ENCODE measurements at regions not wholly inside any gene's neighbourhood (a gene's known extent, or its start where the extent isn't known, plus 50 kb on each side); places are given as distances from the start of the nearest gene placed in this dataset.

- no peaks in the 10 kb centered on the region for H3K36me3 Mint-ChIP-seq
- peaks cover 0 to 4% (median 1%) of the 10 kb centered on the region in 3 donors for H3K9me3 Mint-ChIP-seq
- H3K27me3 Mint-ChIP-seq: peaks cover 2% of the 10 kb centered on the region
- H3K4me3 Mint-ChIP-seq: no peak overlapping the region
- no peaks in the 10 kb centered on the region for H3K4me1 Mint-ChIP-seq
- no peak overlapping the region for H3K27ac Mint-ChIP-seq
Observed at GRCh38 chr10:130453036-130453720, 317.0 kb downstream of the GLRX3 start.

GRCh38 chr10:130453721-130454542 lies 317.7 kb downstream of the GLRX3 start:
- H3K36me3 Mint-ChIP-seq: no peaks in the 10 kb centered on the region
- H3K27me3 Mint-ChIP-seq: peaks cover 2% of the 10 kb centered on the region
- H3K4me3 Mint-ChIP-seq: no peak overlapping the region
- no peaks in the 10 kb centered on the region for H3K4me1 Mint-ChIP-seq
- no peak overlapping the region for H3K27ac Mint-ChIP-seq
- H3K9me3 Mint-ChIP-seq: peaks cover 0 to 4% (median 1%) of the 10 kb centered on the region in 3 donors

GRCh38 chr10:130454543-130455000 lies 318.4 kb downstream of the GLRX3 start:
- no peak overlapping the region for H3K4me3 Mint-ChIP-seq
- no peaks in the 10 kb centered on the region for H3K4me1 Mint-ChIP-seq
- peaks cover 2% of the 10 kb centered on the region for H3K27me3 Mint-ChIP-seq
- no peak overlapping the region for H3K27ac Mint-ChIP-seq
- peaks cover 0 to 4% (median 0%) of the 10 kb centered on the region in 3 donors for H3K9me3 Mint-ChIP-seq
- no peaks in the 10 kb centered on the region for H3K36me3 Mint-ChIP-seq

- no peaks in the 10 kb centered on the region for H3K4me1 Mint-ChIP-seq
- H3K27ac Mint-ChIP-seq: no peak overlapping the region
- H3K4me3 Mint-ChIP-seq: no peak overlapping the region
- H3K36me3 Mint-ChIP-seq: no peaks in the 10 kb centered on the region
- peaks cover 2% of the 10 kb centered on the region for H3K27me3 Mint-ChIP-seq
- peaks cover 0 to 4% (median 0%) of the 10 kb centered on the region in 3 donors for H3K9me3 Mint-ChIP-seq
Observed at GRCh38 chr10:130455111-130455695, 319.0 kb downstream of the GLRX3 start.

- H3K27ac Mint-ChIP-seq: no peak overlapping the region
- no peaks in the 10 kb centered on the region for H3K36me3 Mint-ChIP-seq
- no peaks in the 10 kb centered on the region for H3K4me1 Mint-ChIP-seq
- H3K4me3 Mint-ChIP-seq: no peak overlapping the region
- peaks cover 2% of the 10 kb centered on the region for H3K27me3 Mint-ChIP-seq
- H3K9me3 Mint-ChIP-seq: peaks cover 0 to 4% (median 0%) of the 10 kb centered on the region in 3 donors
Observed at GRCh38 chr10:130455791-130456190, 319.6 kb downstream of the GLRX3 start.

GRCh38 chr10:130456616-130457015 lies 320.4 kb downstream of the GLRX3 start:
- Mint-ChIP-seq H3K9me3 (peaks cover 0 to 5% (median 3%) of the 10 kb centered on the region in 3 donors), H3K4me3 (no peak overlapping the region), H3K36me3 (no peaks in the 10 kb centered on the region), H3K27me3 (peaks cover 2% of the 10 kb centered on the region), H3K4me1 (no peaks in the 10 kb centered on the region), H3K27ac (no peak overlapping the region)

GRCh38 chr10:130458509-130458908 lies 322.3 kb downstream of the GLRX3 start:
- H3K27ac Mint-ChIP-seq: no peak overlapping the region
- H3K4me1 Mint-ChIP-seq: no peaks in the 10 kb centered on the region
- H3K36me3 Mint-ChIP-seq: no peaks in the 10 kb centered on the region
- H3K4me3 Mint-ChIP-seq: no peak overlapping the region
- peaks cover 0 to 6% (median 3%) of the 10 kb centered on the region in 3 donors for H3K9me3 Mint-ChIP-seq
- peaks cover 2% of the 10 kb centered on the region for H3K27me3 Mint-ChIP-seq

- H3K4me1 Mint-ChIP-seq: no peaks in the 10 kb centered on the region
- peaks cover 2% of the 10 kb centered on the region for H3K27me3 Mint-ChIP-seq
- H3K27ac Mint-ChIP-seq: no peak overlapping the region
- no peak overlapping the region for H3K4me3 Mint-ChIP-seq
- peaks cover 3 to 6% (median 3%) of the 10 kb centered on the region in 3 donors for H3K9me3 Mint-ChIP-seq
- no peaks in the 10 kb centered on the region for H3K36me3 Mint-ChIP-seq
Observed at GRCh38 chr10:130459011-130459410, 322.8 kb downstream of the GLRX3 start.

GRCh38 chr10:130459851-130460490 lies 323.8 kb downstream of the GLRX3 start:
- no peak overlapping the region for H3K27ac Mint-ChIP-seq
- no peaks in the 10 kb centered on the region for H3K27me3 Mint-ChIP-seq
- H3K4me3 Mint-ChIP-seq: no peak overlapping the region
- H3K4me1 Mint-ChIP-seq: no peaks in the 10 kb centered on the region
- no peaks in the 10 kb centered on the region for H3K36me3 Mint-ChIP-seq
- peaks cover 3 to 7% (median 3%) of the 10 kb centered on the region in 3 donors for H3K9me3 Mint-ChIP-seq

- H3K36me3 Mint-ChIP-seq: no peaks in the 10 kb centered on the region
- no peaks in the 10 kb centered on the region for H3K27me3 Mint-ChIP-seq
- no peak overlapping the region for H3K27ac Mint-ChIP-seq
- no peaks in the 10 kb centered on the region for H3K4me1 Mint-ChIP-seq
- H3K9me3 Mint-ChIP-seq: peaks cover 3 to 10% (median 3%) of the 10 kb centered on the region in 3 donors
- H3K4me3 Mint-ChIP-seq: no peak overlapping the region
Observed at GRCh38 chr10:130461631-130462030, 325.4 kb downstream of the GLRX3 start.

GRCh38 chr10:130463104-130463875 lies 327.1 kb downstream of the GLRX3 start:
- peaks cover 5% of the 10 kb centered on the region for H3K36me3 Mint-ChIP-seq
- H3K27ac Mint-ChIP-seq: no peak overlapping the region
- H3K9me3 Mint-ChIP-seq: peaks cover 7 to 18% (median 15%) of the 10 kb centered on the region in 3 donors
- no peak overlapping the region for H3K4me3 Mint-ChIP-seq
- no peaks in the 10 kb centered on the region for H3K27me3 Mint-ChIP-seq
- no peaks in the 10 kb centered on the region for H3K4me1 Mint-ChIP-seq

GRCh38 chr10:130463876-130464364 lies 327.7 kb downstream of the GLRX3 start:
- H3K36me3 Mint-ChIP-seq: peaks cover 5% of the 10 kb centered on the region
- H3K27ac Mint-ChIP-seq: no peak overlapping the region
- no peaks in the 10 kb centered on the region for H3K4me1 Mint-ChIP-seq
- peaks cover 9 to 22% (median 18%) of the 10 kb centered on the region in 3 donors for H3K9me3 Mint-ChIP-seq
- peak overlapping the region in 1 of 4 donors; percentile 43 for H3K4me3 Mint-ChIP-seq
- H3K27me3 Mint-ChIP-seq: no peaks in the 10 kb centered on the region

- Mint-ChIP-seq H3K27ac (no peak overlapping the region), H3K9me3 (peaks cover 12 to 26% (median 23%) of the 10 kb centered on the region in 3 donors), H3K36me3 (peaks cover 5% of the 10 kb centered on the region), H3K4me3 (no peak overlapping the region), H3K4me1 (no peaks in the 10 kb centered on the region), H3K27me3 (no peaks in the 10 kb centered on the region)
Observed at GRCh38 chr10:130464426-130464825, 328.2 kb downstream of the GLRX3 start.
